ENCODE measurements at regions not wholly inside any gene's neighbourhood (a gene's known extent, or its start where the extent isn't known, plus 50 kb on each side); places are given as distances from the start of the nearest gene placed in this dataset.

- H2AFZ ChIP-seq (ENCODE audit: low read length): no peak overlapping the region
Measured at GRCh38 chr18:59060551-59060950, 79.1 kb upstream of the SEC11C start.

More at GRCh38 chr18:59060551-59060950, 79.1 kb upstream of the SEC11C start:
- Histone ChIP-seq H3K4me3 (ENCODE audit: extremely low read depth in 1 of 4, insufficient read depth in 2 of 4, low read depth in 3 of 4, low read length in 4 of 4) (no peak overlapping the region), H3K9me3 (ENCODE audit: insufficient read depth in 2 of 2, low read depth in 1 of 2, low read length in 1 of 2) (no peaks in the 10 kb centered on the region), H3K23ac (ENCODE audit: insufficient read length) (no peak overlapping the region), H3K27ac (ENCODE audit: low read depth, low read length) (no peak overlapping the region), H4K5ac (ENCODE audit: insufficient read length, low read depth, low read length) (no peak overlapping the region), H3K79me2 (ENCODE audit: control insufficient read depth in 1 of 2, insufficient read depth in 2 of 2, low read length in 2 of 2) (no peaks in the 10 kb centered on the region), H3K4ac (replicated peaks; ENCODE audit: insufficient read length, low read depth, low read length) (no peak overlapping the region), H2AK5ac (ENCODE audit: low read depth, low read length) (no peak overlapping the region), H2BK15ac (ENCODE audit: low read length) (no peak overlapping the region), H3K4me1 (replicated peaks in 1 of 4; ENCODE audit: control insufficient read depth in 3 of 4, insufficient read depth in 4 of 4, low read length in 3 of 4) (no peaks in the 10 kb centered on the region; a peak in 1 of 7 replicates), H3K4me2 (ENCODE audit: insufficient read depth in 1 of 2, low read depth in 2 of 2, low read length in 2 of 2) (no peak overlapping the region), H3K56ac (replicated peaks; ENCODE audit: insufficient read length, low read depth, low read length) (no peak overlapping the region), H3K9ac (replicated peaks in 1 of 4; ENCODE audit: extremely low read depth in 1 of 4, low read depth in 3 of 4, low read length in 3 of 4) (no peak overlapping the region), H4K20me1 (replicated peaks in 1 of 2; ENCODE audit: control insufficient read depth in 1 of 2, insufficient read depth in 2 of 2, low read length in 2 of 2) (no peaks in the 10 kb centered on the region), H2BK5ac (ENCODE audit: low read depth, low read length) (0 out of 2 replicates have a peak overlapping the region, but pooled peaks have one; percentile 22), H4K91ac (replicated peaks; ENCODE audit: insufficient read length, low read length) (no peak overlapping the region), H2BK20ac (ENCODE audit: low read length) (no peak overlapping the region), H3K36me3 (ENCODE audit: control insufficient read depth in 2 of 4, insufficient read depth in 4 of 4, low read length in 3 of 4) (no peaks in the 10 kb centered on the region), H2BK12ac (ENCODE audit: low read depth, low read length) (no peak overlapping the region), H3K23me2 (ENCODE audit: low read depth, low read length) (no peaks in the 10 kb centered on the region), H2BK120ac (replicated peaks; ENCODE audit: low read depth, low read length) (no peak overlapping the region), H3K14ac (ENCODE audit: insufficient read length) (no peak overlapping the region), H4K8ac (ENCODE audit: extremely low read depth, insufficient read depth, low read length) (no peak overlapping the region), H3K27me3 (replicated peaks in 1 of 4; ENCODE audit: control insufficient read depth in 3 of 4, extremely low read depth in 1 of 4, insufficient read depth in 3 of 4, low read length in 3 of 4) (no peaks in the 10 kb centered on the region), H3K79me1 (ENCODE audit: low read depth, low read length) (no peaks in the 10 kb centered on the region), H3K18ac (ENCODE audit: extremely low read depth, low read length) (no peak overlapping the region)
- 94% methylated on average over 3 of the region's 3 CpGs; no CpG with 5 or more reads in 1 of the 2 experiments for WGBS, 2 experiments (ENCODE audit: extremely low coverage in 1 of 2, insufficient coverage in 1 of 2, insufficient read length in 1 of 2, insufficient replicate concordance in 2 of 2, low coverage in 1 of 2, low lambda C conversion rate in 2 of 2, missing lambda C conversion rate in 1 of 2)
- ChIA-PET POLR2A (ENCODE audit: partially characterized antibody) (no interaction called here), CTCF (ENCODE audit: partially characterized antibody) (interaction anchor here (1.5 to 17.9 kb wide), 4 partner anchors 9 to 286 kb away, joined by 3 to 591 read pairs (median 18); no protein-coding TSS in a partner anchor)
- FAIRE-seq: no peak
- no peak for TF ChIP-seq CEBPB (IDR thresholded peaks at IDR 0.05; ENCODE audit: low read depth, low read length)
- TF ChIP-seq RFX5 (IDR thresholded peaks at IDR 0.05; ENCODE audit: borderline replicate concordance, low read depth, low read length): no peak
- no peak for TF ChIP-seq SRF (IDR thresholded peaks at IDR 0.05; ENCODE audit: low read depth, low read length)
- TF ChIP-seq EGR1 (IDR thresholded peaks at IDR 0.05; ENCODE audit: borderline replicate concordance, low read depth, low read length): no peak
- no peak for TF ChIP-seq BACH1 (IDR thresholded peaks at IDR 0.05; ENCODE audit: low read length)
- no peak for TF ChIP-seq ZNF274 (IDR thresholded peaks at IDR 0.05; ENCODE audit: borderline replicate concordance, extremely low read depth, low read length)
- no peak for TF ChIP-seq SIN3A (conservative IDR thresholded peaks at IDR 0.05 in 1 of 2, IDR thresholded peaks at IDR 0.05 in 1 of 2; ENCODE audit: low read depth in 1 of 2, low read length in 2 of 2)
- TF ChIP-seq RAD21 (IDR thresholded peaks at IDR 0.05 in 1 of 2, conservative IDR thresholded peaks at IDR 0.05 in 1 of 2; ENCODE audit: low read depth in 2 of 2, low read length in 2 of 2): no peak
- TF ChIP-seq CTBP2 (IDR thresholded peaks at IDR 0.05; ENCODE audit: borderline replicate concordance, insufficient read depth, insufficient read length, low read length): no peak
- no peak for TF ChIP-seq GTF2F1 (IDR thresholded peaks at IDR 0.05; ENCODE audit: borderline replicate concordance, low read depth, low read length)
- no peak for TF ChIP-seq HDAC6 (IDR thresholded peaks at IDR 0.05; ENCODE audit: low read depth, low read length)
- no peak for DNase-seq (ENCODE audit: low read depth in 1 of 2, low spot score in 2 of 2)
